GM18867 (cell line): ENCODE measurements at regions not wholly inside any gene's neighbourhood (a gene's known extent, or its start where the extent isn't known, plus 50 kb on each side); places are given as distances from the start of the nearest gene placed in this dataset.
"Not testable (repeated sequence)": the region's sequence is repeated elsewhere in the genome, so short reads cannot be mapped to it uniquely, and the experiment has no call there.

Experiments
- ATAC-seq: cut with Tn5 transposase; IDR thresholded peaks from one replicate; pipeline ENCODE4 v1.9.1; 2021; ENCODE audit warnings: mild to moderate bottlenecking, moderate library complexity; ENCODE audit not compliant: unreplicated experiment

- ATAC-seq, result no peak
These were observed 150.6 kb upstream of the HMGA2 start for GRCh38 chr12:65673732-65674131.

GRCh38 chr12:65675141-65675621 is 149.1 kb upstream of the HMGA2 start:
- ATAC-seq, result no peak

GRCh38 chr12:65678172-65678571 is 146.1 kb upstream of the HMGA2 start:
- ATAC-seq, result not testable (repeated sequence)

- no peak for ATAC-seq
These were observed 143.1 kb upstream of the HMGA2 start for GRCh38 chr12:65681226-65681625.

- ATAC-seq, result no peak
These were observed 142.2 kb upstream of the HMGA2 start for GRCh38 chr12:65682112-65682511.

- ATAC-seq, result no peak
These were observed 139.4 kb upstream of the HMGA2 start for GRCh38 chr12:65684906-65685305.

GRCh38 chr12:65685514-65685913 is 138.8 kb upstream of the HMGA2 start:
- ATAC-seq, result no peak

- ATAC-seq, result no peak
These were observed 134.8 kb upstream of the HMGA2 start for GRCh38 chr12:65689508-65689907.

GRCh38 chr12:65690477-65690876 is 133.8 kb upstream of the HMGA2 start:
- ATAC-seq, result no peak

GRCh38 chr12:65694130-65694529 is 130.2 kb upstream of the HMGA2 start:
- no peak for ATAC-seq

- ATAC-seq, result no peak
These were observed 129.0 kb upstream of the HMGA2 start for GRCh38 chr12:65695113-65695865.

- ATAC-seq, result no peak
These were observed 128.1 kb upstream of the HMGA2 start for GRCh38 chr12:65696227-65696626.

- ATAC-seq, result no peak
These were observed 125.0 kb upstream of the HMGA2 start for GRCh38 chr12:65699251-65699650.

- no peak for ATAC-seq
These were observed 121.1 kb upstream of the HMGA2 start for GRCh38 chr12:65703176-65703575.

GRCh38 chr12:65705380-65705876 is 118.9 kb upstream of the HMGA2 start:
- ATAC-seq, result no peak

GRCh38 chr12:65707051-65707450 is 117.2 kb upstream of the HMGA2 start:
- ATAC-seq, result no peak

- no peak for ATAC-seq
These were observed 111.9 kb upstream of the HMGA2 start for GRCh38 chr12:65712260-65713004.

GRCh38 chr12:65715961-65716360 is 108.3 kb upstream of the HMGA2 start:
- no peak for ATAC-seq

GRCh38 chr12:65720136-65721130 is 103.8 kb upstream of the HMGA2 start:
- ATAC-seq, result no peak

GRCh38 chr12:65721541-65722190 is 102.6 kb upstream of the HMGA2 start:
- ATAC-seq, result no peak
